GM06990 (cell line): ENCODE measurements at regions not wholly inside any gene's neighbourhood (a gene's known extent, or its start where the extent isn't known, plus 50 kb on each side); places are given as distances from the start of the nearest gene placed in this dataset.
"Not testable (repeated sequence)": the region's sequence is repeated elsewhere in the genome, so short reads cannot be mapped to it uniquely, and the experiment has no call there.

ENCODE experiments used
- DNase-seq: peaks from one replicate; pipeline ENCODE4 v3.0.0-alpha.2; 2011; ENCODE audit not compliant: insufficient read length; ENCODE audit errors: extremely low read depth
- H3K27me3 ChIP-seq: replicated peaks from 2 replicates; pipeline ENCODE4 v1.6.0; 2011; ENCODE audit warnings: low read length; ENCODE audit not compliant: control insufficient read depth, insufficient read depth
- H3K36me3 ChIP-seq: 2 replicates; pipeline ENCODE4 v1.5.1; 2011; ENCODE audit warnings: low read length; ENCODE audit not compliant: control insufficient read depth, insufficient read depth
- H3K4me3 ChIP-seq: replicated peaks from 2 replicates; pipeline ENCODE4 v1.5.1; 2011; ENCODE audit warnings: low read depth, mild to moderate bottlenecking, control low read depth, low read length
- TF ChIP-seq, protein P1 (sequence below): IDR thresholded peaks from 2 replicates; pipeline ENCODE4 v1.5.1; 2011; ENCODE audit warnings: low read length, control low read depth, mild to moderate bottlenecking, inconsistent platforms; ENCODE audit not compliant: insufficient read depth, poor library complexity, severe bottlenecking

DNA sequence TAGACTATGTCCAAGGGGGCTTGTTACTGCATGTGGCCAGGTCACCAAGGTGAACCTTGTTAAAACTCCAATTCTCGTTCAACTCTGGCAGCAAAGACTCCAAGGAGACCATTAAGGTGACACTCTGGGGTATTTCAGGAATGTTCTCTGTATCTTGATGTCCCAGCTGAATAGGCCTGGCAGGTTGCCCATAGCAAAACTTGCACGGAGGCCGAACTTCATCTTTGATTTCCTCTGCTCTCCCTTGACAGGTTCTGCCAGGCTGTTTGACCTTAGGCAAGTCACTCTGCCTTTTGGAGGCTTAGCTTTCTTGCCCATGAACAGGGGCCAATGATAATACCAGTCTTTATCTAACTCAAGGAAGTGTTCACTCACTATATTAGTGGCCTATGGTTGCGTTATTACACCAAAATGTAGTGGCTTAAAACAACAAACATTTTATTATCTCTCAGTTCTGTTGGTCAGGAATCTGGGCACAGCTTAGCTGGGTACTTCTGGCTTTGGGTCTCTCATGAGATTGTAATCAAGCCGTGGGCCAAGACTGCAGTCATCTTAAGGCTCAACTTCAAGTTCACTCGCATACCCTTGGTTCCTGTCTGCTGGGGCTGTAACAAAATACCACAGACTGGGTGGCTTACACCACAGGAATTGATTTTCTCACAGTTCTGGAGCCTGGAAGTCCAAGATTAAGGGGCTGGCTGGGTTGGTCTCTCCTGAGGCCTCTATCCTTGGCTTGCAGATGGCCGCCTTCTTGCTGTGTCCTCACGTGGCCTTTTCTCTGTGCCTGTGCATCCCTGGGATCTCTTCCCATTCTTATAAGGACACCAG lies 168.5 kb downstream of the UTP18 start:
- no peaks in the 10 kb centered on the region for H3K36me3 ChIP-seq
- no peak for DNase-seq
- H3K4me3 ChIP-seq: no peak overlapping the region
- TF ChIP-seq, protein P1, sequence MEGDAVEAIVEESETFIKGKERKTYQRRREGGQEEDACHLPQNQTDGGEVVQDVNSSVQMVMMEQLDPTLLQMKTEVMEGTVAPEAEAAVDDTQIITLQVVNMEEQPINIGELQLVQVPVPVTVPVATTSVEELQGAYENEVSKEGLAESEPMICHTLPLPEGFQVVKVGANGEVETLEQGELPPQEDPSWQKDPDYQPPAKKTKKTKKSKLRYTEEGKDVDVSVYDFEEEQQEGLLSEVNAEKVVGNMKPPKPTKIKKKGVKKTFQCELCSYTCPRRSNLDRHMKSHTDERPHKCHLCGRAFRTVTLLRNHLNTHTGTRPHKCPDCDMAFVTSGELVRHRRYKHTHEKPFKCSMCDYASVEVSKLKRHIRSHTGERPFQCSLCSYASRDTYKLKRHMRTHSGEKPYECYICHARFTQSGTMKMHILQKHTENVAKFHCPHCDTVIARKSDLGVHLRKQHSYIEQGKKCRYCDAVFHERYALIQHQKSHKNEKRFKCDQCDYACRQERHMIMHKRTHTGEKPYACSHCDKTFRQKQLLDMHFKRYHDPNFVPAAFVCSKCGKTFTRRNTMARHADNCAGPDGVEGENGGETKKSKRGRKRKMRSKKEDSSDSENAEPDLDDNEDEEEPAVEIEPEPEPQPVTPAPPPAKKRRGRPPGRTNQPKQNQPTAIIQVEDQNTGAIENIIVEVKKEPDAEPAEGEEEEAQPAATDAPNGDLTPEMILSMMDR: no peak
- no peaks in the 10 kb centered on the region for H3K27me3 ChIP-seq

DNA sequence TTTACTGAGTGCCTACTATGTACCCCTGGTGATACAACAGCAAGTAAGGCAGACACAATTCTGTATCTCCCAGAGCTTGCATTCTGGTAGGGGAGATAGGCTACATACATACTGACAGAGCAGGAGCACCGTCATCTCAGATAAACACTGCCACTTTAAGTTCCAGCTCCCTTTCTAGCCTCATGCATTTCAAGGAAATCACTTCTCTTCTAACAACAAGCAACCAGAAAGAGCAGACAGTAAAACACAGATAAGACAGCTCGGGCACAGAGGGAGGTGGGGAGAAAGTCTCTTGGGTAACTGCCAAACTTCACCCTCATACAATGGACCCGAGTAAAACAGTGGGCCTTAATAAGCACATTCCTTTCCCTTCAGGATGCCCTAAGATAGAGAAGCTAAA lies 169.6 kb downstream of the UTP18 start:
- not testable (repeated sequence) for H3K4me3 ChIP-seq, H3K36me3 ChIP-seq, H3K27me3 ChIP-seq, DNase-seq

- H3K4me3 ChIP-seq: no peak overlapping the region
- H3K27me3 ChIP-seq: no peaks in the 10 kb centered on the region
- TF ChIP-seq, protein P1: no peak
- DNase-seq: no peak
- H3K36me3 ChIP-seq: no peaks in the 10 kb centered on the region
Measured at GRCh38 chr17:51430591-51430990, 170.2 kb downstream of the UTP18 start.

DNA sequence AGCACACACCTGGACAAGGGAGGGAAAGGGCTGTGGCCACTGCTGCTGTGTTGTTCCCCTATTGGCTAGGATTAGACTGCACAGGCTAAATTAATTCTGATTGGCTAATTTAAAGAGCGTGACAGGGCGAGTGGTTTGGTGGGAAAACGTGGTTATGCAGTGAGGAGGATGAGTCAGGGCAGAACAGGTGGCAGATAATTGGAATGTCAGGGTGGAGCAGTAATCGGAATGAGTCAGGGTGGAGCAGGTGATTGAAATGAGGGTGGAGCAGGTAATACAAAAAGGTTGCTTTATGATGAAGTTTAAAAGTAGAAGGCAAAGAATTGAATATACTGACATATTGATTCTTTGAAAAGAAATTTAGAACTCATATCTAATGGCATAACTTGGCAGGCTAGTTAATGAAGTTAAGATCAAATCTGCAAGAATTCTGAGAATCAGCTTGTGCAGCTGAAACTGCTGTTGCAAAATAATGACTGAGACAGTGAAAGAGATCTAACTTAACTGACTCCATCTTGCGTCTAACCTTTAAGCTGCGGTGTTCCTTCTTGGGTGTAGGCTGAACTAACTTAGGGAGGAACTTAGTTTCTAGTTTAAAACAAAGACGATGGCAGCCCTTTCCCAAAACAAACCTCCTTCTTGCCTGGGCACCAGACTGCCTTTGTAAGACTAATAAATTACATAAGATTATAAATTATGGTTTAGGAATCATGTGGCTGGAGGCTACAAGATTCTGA lies 174.3 kb downstream of the UTP18 start:
- TF ChIP-seq, protein P1: no peak
- Histone ChIP-seq H3K36me3 (no peaks in the 10 kb centered on the region), H3K27me3 (no peaks in the 10 kb centered on the region), H3K4me3 (no peak overlapping the region)
- no peak for DNase-seq

DNA sequence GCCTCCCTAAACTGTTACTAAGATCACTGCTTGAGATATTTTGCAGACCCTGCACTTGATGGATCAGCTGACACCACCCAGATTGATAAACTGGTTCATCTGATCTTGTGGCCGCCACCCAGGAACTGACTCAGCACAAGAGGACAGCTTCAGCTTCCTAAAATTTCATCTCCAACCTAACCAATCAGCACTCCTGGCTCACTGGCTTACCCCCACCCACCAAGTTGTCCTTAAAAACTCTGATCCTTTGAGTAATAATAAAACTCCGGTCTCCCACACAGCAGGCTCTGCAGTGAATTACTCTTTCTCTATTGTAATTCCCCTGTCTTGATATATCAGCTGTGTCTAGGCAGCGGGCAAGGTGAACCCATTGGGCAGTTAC lies 174.8 kb downstream of the UTP18 start:
- Histone ChIP-seq H3K27me3 (no peaks in the 10 kb centered on the region), H3K36me3 (no peaks in the 10 kb centered on the region), H3K4me3 (no peak overlapping the region)
- TF ChIP-seq, protein P1: no peak
- DNase-seq: no peak

GRCh38 chr17:51435641-51436091 lies 175.3 kb downstream of the UTP18 start:
- Histone ChIP-seq H3K27me3 (no peaks in the 10 kb centered on the region), H3K36me3 (no peaks in the 10 kb centered on the region), H3K4me3 (no peak overlapping the region)
- TF ChIP-seq, protein P1: peak; percentile 72
- no peak for DNase-seq
